ENCODE measurements at regions not wholly inside any gene's neighbourhood (a gene's known extent, or its start where the extent isn't known, plus 50 kb on each side); places are given as distances from the start of the nearest gene placed in this dataset.

GRCh38 chr6:145454006-145454405 lies 281.3 kb downstream of the EPM2A start:
- TF ChIP-seq CTCF (conservative IDR thresholded peaks at IDR 0.05; ENCODE audit: low read depth, low read length): no peak
- no peaks in the 10 kb centered on the region for H3K27me3 ChIP-seq (ENCODE audit: insufficient read depth, low read depth)
- H3K4me2 ChIP-seq: no peak overlapping the region
- no peaks in the 10 kb centered on the region for H3K36me3 ChIP-seq (ENCODE audit: insufficient read depth)
- H3K27ac ChIP-seq: no peak overlapping the region
- H2AFZ ChIP-seq (ENCODE audit: low read depth): no peak overlapping the region
- no peaks in the 10 kb centered on the region for H4K20me1 ChIP-seq (ENCODE audit: insufficient read depth)
- H3K9ac ChIP-seq: no peak overlapping the region
- H3K79me2 ChIP-seq (ENCODE audit: insufficient read depth, low read depth): no peaks in the 10 kb centered on the region
- no peak overlapping the region for H3K4me3 ChIP-seq (IDR thresholded peaks at IDR 0.05; ENCODE audit: insufficient read depth, low read depth, low read length)
- no peaks in the 10 kb centered on the region for H3K4me1 ChIP-seq (ENCODE audit: low read depth, poor library complexity, severe bottlenecking)

GRCh38 chr6:145457556-145457955 lies 277.8 kb downstream of the EPM2A start:
- no peaks in the 10 kb centered on the region for H3K79me2 ChIP-seq (ENCODE audit: insufficient read depth, low read depth)
- H2AFZ ChIP-seq (ENCODE audit: low read depth): no peak overlapping the region
- no peaks in the 10 kb centered on the region for H4K20me1 ChIP-seq (ENCODE audit: insufficient read depth)
- H3K4me3 ChIP-seq (IDR thresholded peaks at IDR 0.05; ENCODE audit: insufficient read depth, low read depth, low read length): no peak overlapping the region
- H3K4me2 ChIP-seq: no peak overlapping the region
- H3K36me3 ChIP-seq (ENCODE audit: insufficient read depth): no peaks in the 10 kb centered on the region
- no peaks in the 10 kb centered on the region for H3K4me1 ChIP-seq (ENCODE audit: low read depth, poor library complexity, severe bottlenecking)
- H3K27ac ChIP-seq: no peak overlapping the region
- H3K27me3 ChIP-seq (ENCODE audit: insufficient read depth, low read depth): no peaks in the 10 kb centered on the region
- no peak overlapping the region for H3K9ac ChIP-seq
- TF ChIP-seq CTCF (conservative IDR thresholded peaks at IDR 0.05; ENCODE audit: low read depth, low read length): no peak

GRCh38 chr6:145468534-145468933 lies 266.8 kb downstream of the EPM2A start:
- no peaks in the 10 kb centered on the region for H3K79me2 ChIP-seq (ENCODE audit: insufficient read depth, low read depth)
- H3K36me3 ChIP-seq (ENCODE audit: insufficient read depth): no peaks in the 10 kb centered on the region
- H4K20me1 ChIP-seq (ENCODE audit: insufficient read depth): no peaks in the 10 kb centered on the region
- no peaks in the 10 kb centered on the region for H3K27me3 ChIP-seq (ENCODE audit: insufficient read depth, low read depth)
- no peak for TF ChIP-seq CTCF (conservative IDR thresholded peaks at IDR 0.05; ENCODE audit: low read depth, low read length)
- H3K4me2 ChIP-seq: no peak overlapping the region
- no peak overlapping the region for H3K9ac ChIP-seq
- no peak overlapping the region for H3K4me3 ChIP-seq (IDR thresholded peaks at IDR 0.05; ENCODE audit: insufficient read depth, low read depth, low read length)
- no peak overlapping the region for H3K27ac ChIP-seq
- H2AFZ ChIP-seq (ENCODE audit: low read depth): no peak overlapping the region
- H3K4me1 ChIP-seq (ENCODE audit: low read depth, poor library complexity, severe bottlenecking): no peaks in the 10 kb centered on the region

- H3K4me1 ChIP-seq (ENCODE audit: low read depth, poor library complexity, severe bottlenecking): no peaks in the 10 kb centered on the region
- H3K27ac ChIP-seq: no peak overlapping the region
- no peaks in the 10 kb centered on the region for H4K20me1 ChIP-seq (ENCODE audit: insufficient read depth)
- H2AFZ ChIP-seq (ENCODE audit: low read depth): no peak overlapping the region
- TF ChIP-seq CTCF (conservative IDR thresholded peaks at IDR 0.05; ENCODE audit: low read depth, low read length): no peak
- H3K27me3 ChIP-seq (ENCODE audit: insufficient read depth, low read depth): no peaks in the 10 kb centered on the region
- no peak overlapping the region for H3K4me3 ChIP-seq (IDR thresholded peaks at IDR 0.05; ENCODE audit: insufficient read depth, low read depth, low read length)
- no peak overlapping the region for H3K4me2 ChIP-seq
- no peaks in the 10 kb centered on the region for H3K79me2 ChIP-seq (ENCODE audit: insufficient read depth, low read depth)
- no peak overlapping the region for H3K9ac ChIP-seq
- H3K36me3 ChIP-seq (ENCODE audit: insufficient read depth): no peaks in the 10 kb centered on the region
These were observed 266.3 kb downstream of the EPM2A start for GRCh38 chr6:145469021-145469420.

Data from KMS-11 (cell line).